HAP-1 (cell line): ENCODE measurements at regions not wholly inside any gene's neighbourhood (a gene's known extent, or its start where the extent isn't known, plus 50 kb on each side); places are given as distances from the start of the nearest gene placed in this dataset.
"Not testable (repeated sequence)": the region's sequence is repeated elsewhere in the genome, so short reads cannot be mapped to it uniquely, and the experiment has no call there.

Experiments used
- DNase-seq, 2 experiments: peaks; one replicate each; pipeline ENCODE4 v3.0.0-alpha.2; 2016 to 2020; ENCODE audit warnings: low spot score in 2 of 2
- H3K27me3 ChIP-seq: fragments of 250-450 bp; sonication (Bioruptor Pico); 2 replicates; pipeline ENCODE4 v1.5.1; 2020; ENCODE audit warnings: low read depth, mild to moderate bottlenecking, moderate library complexity
- H3K36me3 ChIP-seq: fragments of 250-450 bp; sonication (Bioruptor Pico); replicated peaks from 2 replicates; pipeline ENCODE4 v1.5.1; 2020; ENCODE audit warnings: mild to moderate bottlenecking
- H3K4me1 ChIP-seq: fragments of 250-450 bp; sonication (Bioruptor Pico); 2 replicates; pipeline ENCODE4 v1.5.1; 2020; ENCODE audit warnings: mild to moderate bottlenecking
- H3K4me3 ChIP-seq: fragments of 250-450 bp; sonication (Bioruptor Pico); 2 replicates; pipeline ENCODE4 v1.5.1; 2020; ENCODE audit warnings: mild to moderate bottlenecking, moderate library complexity
- H3K9me3 ChIP-seq: fragments of 250-450 bp; sonication (Bioruptor Pico); 2 replicates; pipeline ENCODE4 v1.5.1; 2020; ENCODE audit warnings: mild to moderate bottlenecking, moderate library complexity
- in situ Hi-C: fragments of 300-500 bp; cut with MboI; formaldehyde crosslinking; loops from 3 replicates; pipeline ENCODE4 v1.14.3; 2020; ENCODE audit warnings: low sequenced_read_pairs, inconsistent platforms, mixed read lengths

DNA sequence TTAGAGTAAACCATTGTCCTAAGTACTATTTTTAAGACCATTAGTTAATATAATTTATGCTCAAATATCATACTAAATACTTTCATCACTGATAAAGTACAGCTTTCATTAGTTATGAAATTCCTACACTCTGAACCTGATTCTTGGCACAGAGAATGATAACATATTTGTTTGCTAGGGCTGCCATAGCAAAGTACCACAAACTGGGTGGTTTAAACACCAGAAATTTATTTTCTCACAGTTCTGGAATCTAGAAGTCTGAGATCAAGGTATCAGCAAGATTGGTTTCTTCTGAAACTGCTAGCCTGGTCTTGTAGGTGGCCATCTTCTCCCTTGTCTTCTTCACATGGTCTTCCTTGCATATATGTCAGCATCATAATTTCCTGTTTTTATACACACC, 608.4 kb downstream of the TLE1 start:
- Histone ChIP-seq H3K9me3 (no peaks in the 10 kb centered on the region), H3K27me3 (no peaks in the 10 kb centered on the region), H3K4me3 (no peak overlapping the region), H3K4me1 (no peaks in the 10 kb centered on the region), H3K36me3 (no peaks in the 10 kb centered on the region)
- no peak for DNase-seq
- in situ Hi-C loops: no loop called here

GRCh38 chr9:81080185-81080584, 609.2 kb downstream of the TLE1 start:
- no peaks in the 10 kb centered on the region for H3K4me1 ChIP-seq
- H3K9me3 ChIP-seq: no peaks in the 10 kb centered on the region
- no peak for DNase-seq
- no peak overlapping the region for H3K4me3 ChIP-seq
- H3K27me3 ChIP-seq: no peaks in the 10 kb centered on the region
- in situ Hi-C loops: no loop called here
- no peaks in the 10 kb centered on the region for H3K36me3 ChIP-seq

GRCh38 chr9:81079055-81079454, 610.3 kb downstream of the TLE1 start:
- Histone ChIP-seq H3K4me1 (no peaks in the 10 kb centered on the region), H3K4me3 (no peak overlapping the region), H3K9me3 (no peaks in the 10 kb centered on the region), H3K27me3 (no peaks in the 10 kb centered on the region), H3K36me3 (no peaks in the 10 kb centered on the region)
- DNase-seq: no peak
- in situ Hi-C loops: no loop called here

DNA sequence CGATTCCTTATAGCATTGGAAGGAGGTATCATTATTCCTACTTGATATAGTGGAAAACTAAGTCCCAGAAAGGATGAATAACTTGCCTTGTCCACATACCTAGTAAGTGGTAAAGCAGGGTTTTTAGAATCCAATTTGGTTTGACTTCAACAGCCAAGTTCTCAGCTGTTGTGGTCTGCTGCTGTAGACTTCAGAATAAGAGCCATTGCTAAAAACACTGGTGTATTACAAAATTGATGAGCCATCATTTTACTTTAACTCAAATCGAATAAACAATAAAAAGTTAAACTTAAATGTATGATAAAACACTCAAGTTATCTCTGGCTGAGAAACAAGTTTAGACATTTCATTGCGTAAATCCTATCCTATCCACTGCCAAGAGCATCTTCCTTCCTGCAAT, 610.8 kb downstream of the TLE1 start:
- Histone ChIP-seq H3K9me3 (no peaks in the 10 kb centered on the region), H3K4me1 (no peaks in the 10 kb centered on the region), H3K4me3 (no peak overlapping the region), H3K27me3 (no peaks in the 10 kb centered on the region), H3K36me3 (no peaks in the 10 kb centered on the region)
- in situ Hi-C loops: no loop called here
- DNase-seq: no peak

- H3K9me3 ChIP-seq: no peaks in the 10 kb centered on the region
- H3K4me1 ChIP-seq: no peaks in the 10 kb centered on the region
- H3K4me3 ChIP-seq: no peak overlapping the region
- no peak for DNase-seq
- H3K27me3 ChIP-seq: no peaks in the 10 kb centered on the region
- in situ Hi-C loops: no loop called here
- no peaks in the 10 kb centered on the region for H3K36me3 ChIP-seq
Measured at GRCh38 chr9:81077572-81077971, 611.8 kb downstream of the TLE1 start.

DNA sequence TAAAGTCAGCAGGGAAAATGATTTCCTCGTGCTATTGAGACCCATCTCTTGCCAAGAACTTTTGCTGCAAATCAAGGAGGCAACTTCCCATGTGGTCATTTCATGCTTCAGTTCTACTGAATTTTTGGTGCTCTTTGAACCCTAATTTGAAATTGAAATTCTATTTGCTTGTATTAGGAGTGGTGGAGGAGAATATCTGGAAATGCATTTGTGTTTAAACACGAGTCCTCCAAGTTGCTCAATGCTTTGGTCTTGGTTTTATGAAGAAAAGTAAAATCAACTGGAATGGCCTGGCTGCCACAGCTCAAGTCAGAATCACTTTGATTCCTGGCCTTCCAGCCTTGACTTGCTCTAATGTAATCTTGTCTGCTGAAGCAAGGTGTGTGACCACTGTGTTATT, 613.2 kb downstream of the TLE1 start:
- no peaks in the 10 kb centered on the region for H3K9me3 ChIP-seq
- in situ Hi-C loops: no loop called here
- H3K4me1 ChIP-seq: no peaks in the 10 kb centered on the region
- no peak overlapping the region for H3K4me3 ChIP-seq
- H3K36me3 ChIP-seq: no peaks in the 10 kb centered on the region
- DNase-seq: no peak
- H3K27me3 ChIP-seq: no peaks in the 10 kb centered on the region

DNA sequence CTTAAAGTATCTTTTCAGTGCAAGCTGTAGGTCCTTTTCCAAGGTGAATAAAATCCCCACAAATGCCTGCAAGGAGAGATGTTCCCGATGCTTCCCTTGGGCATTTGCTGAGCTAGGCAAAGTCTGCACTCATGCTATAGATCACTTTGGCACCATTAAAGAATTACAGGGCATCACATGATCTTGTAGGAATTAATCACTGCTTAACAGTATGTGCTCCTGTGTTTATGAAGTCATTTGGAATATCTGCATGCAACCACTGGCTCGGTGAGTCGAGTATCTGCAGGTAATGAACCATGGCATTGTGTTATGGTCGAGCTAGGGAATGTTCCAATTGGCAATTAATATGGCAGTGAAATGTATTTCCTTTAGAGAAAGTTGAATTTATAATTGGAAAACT, 615.1 kb downstream of the TLE1 start:
- DNase-seq: no peak
- H3K36me3 ChIP-seq: no peaks in the 10 kb centered on the region
- no peaks in the 10 kb centered on the region for H3K27me3 ChIP-seq
- in situ Hi-C loops: no loop called here
- H3K4me3 ChIP-seq: no peak overlapping the region
- H3K4me1 ChIP-seq: no peaks in the 10 kb centered on the region
- H3K9me3 ChIP-seq: no peaks in the 10 kb centered on the region

DNA sequence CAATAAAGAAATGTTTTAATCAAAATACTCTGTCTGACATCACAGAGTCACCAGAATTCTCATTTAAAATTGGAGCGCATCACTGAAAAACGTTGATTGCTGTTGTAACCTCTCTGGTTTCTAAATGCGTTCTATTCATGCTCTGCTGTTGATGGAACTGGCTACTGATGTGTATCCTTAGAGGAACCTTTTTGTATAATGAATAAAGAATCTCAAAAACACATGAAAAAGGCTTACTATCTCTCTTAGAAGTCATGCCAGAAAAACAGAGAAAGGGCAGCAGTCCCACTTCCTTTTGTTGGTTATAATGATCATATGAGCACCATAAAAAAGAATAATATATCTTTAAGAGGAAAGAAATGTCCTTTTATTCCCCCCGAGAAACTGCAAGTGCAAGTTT, 615.5 kb downstream of the TLE1 start:
- in situ Hi-C loops: no loop called here
- Histone ChIP-seq H3K27me3 (no peaks in the 10 kb centered on the region), H3K4me3 (no peak overlapping the region), H3K36me3 (no peaks in the 10 kb centered on the region), H3K4me1 (no peaks in the 10 kb centered on the region), H3K9me3 (no peaks in the 10 kb centered on the region)
- no peak for DNase-seq

- Histone ChIP-seq H3K27me3 (no peaks in the 10 kb centered on the region), H3K36me3 (no peaks in the 10 kb centered on the region), H3K9me3 (no peaks in the 10 kb centered on the region), H3K4me1 (no peaks in the 10 kb centered on the region), H3K4me3 (no peak overlapping the region)
- no peak for DNase-seq
- in situ Hi-C loops: no loop called here
Measured at GRCh38 chr9:81072758-81073157, 616.6 kb downstream of the TLE1 start.

GRCh38 chr9:81071108-81071507, 618.2 kb downstream of the TLE1 start:
- no peak for DNase-seq
- H3K4me1 ChIP-seq: no peaks in the 10 kb centered on the region
- in situ Hi-C loops: no loop called here
- no peaks in the 10 kb centered on the region for H3K9me3 ChIP-seq
- no peak overlapping the region for H3K4me3 ChIP-seq
- H3K36me3 ChIP-seq: no peaks in the 10 kb centered on the region
- H3K27me3 ChIP-seq: no peaks in the 10 kb centered on the region

DNA sequence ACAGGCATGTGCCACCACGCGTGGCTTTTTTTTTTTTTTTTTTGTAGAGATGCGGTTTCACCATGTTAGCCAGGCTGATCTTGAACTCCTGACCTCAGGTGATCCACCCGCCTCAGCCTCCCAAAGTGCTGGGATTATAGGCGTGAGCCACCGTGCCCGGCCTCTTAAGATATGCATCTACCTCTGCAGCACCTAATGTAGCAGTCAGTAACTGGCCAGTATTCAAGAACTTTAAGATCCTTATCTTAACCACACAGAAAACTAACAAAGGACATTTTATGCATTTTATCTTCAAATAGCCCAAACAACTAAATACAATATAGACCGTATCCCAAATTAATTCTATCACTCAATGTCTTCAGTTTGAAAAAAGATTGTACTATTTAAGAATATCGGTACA, 618.7 kb downstream of the TLE1 start:
- Histone ChIP-seq H3K4me3 (no peak overlapping the region), H3K9me3 (no peaks in the 10 kb centered on the region), H3K4me1 (no peaks in the 10 kb centered on the region), H3K36me3 (no peaks in the 10 kb centered on the region), H3K27me3 (no peaks in the 10 kb centered on the region)
- DNase-seq: no peak
- in situ Hi-C loops: no loop called here

DNA sequence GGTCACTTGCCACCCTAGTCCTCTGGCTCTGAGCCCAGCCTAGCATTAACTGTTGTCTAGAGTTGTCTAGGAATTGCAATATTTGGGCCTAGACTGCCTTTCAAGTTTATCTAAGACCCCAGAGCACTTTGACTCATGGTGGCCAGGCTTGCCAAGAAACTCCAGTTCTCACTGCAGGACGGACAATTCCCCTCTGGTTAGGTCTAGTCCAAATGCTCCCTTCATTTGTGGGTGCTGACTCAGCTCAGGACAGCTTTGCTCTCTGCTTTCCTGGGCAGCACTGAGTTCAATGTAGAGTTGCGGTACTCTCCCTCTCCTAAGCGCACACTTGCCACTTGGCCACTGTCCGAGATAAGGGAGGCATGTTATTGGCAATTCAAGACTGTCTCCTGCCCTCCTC, 619.4 kb downstream of the TLE1 start:
- DNase-seq: no peak
- Histone ChIP-seq H3K27me3 (no peaks in the 10 kb centered on the region), H3K4me1 (no peaks in the 10 kb centered on the region), H3K36me3 (no peaks in the 10 kb centered on the region), H3K9me3 (no peaks in the 10 kb centered on the region), H3K4me3 (no peak overlapping the region)
- in situ Hi-C loops: no loop called here

DNA sequence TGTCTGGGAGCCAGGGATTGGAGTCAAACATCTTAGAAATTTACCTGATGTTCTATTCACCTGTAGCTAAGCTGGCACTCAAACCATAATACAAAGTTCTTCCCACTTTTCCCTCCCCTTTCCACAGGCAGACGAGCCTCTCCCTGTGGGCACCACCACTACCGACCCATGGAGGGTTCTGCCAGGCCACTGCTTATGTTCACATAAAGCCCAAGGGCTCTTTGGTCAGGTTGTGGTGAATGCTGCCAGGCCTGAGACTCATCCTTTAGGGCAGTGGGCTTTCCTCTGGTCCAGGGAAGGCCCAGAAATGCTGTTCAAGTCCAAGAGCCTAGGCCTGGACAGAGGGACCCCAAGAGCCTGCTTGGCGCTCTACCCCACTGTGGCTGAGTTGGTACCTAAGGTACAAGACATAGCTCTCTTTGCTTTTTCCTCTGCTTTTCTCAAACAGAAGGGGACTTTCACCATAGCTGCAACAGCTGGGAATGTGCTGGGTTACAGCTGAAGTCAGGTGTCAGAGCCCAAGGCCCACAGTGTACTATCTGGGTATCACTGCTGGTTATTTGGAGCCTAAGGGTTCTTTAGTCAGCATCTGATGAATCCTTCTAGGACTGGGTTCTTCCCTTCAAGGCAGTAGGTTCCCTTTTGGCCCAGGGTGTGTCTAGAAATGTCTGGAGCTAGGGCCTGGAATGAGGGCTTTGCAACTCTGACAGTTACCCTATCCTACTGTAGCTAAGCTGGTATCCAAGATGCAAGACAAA, 620.1 kb downstream of the TLE1 start:
- H3K4me1 ChIP-seq: no peaks in the 10 kb centered on the region
- no peak for DNase-seq
- H3K9me3 ChIP-seq: no peaks in the 10 kb centered on the region
- in situ Hi-C loops: no loop called here
- H3K27me3 ChIP-seq: no peaks in the 10 kb centered on the region
- no peak overlapping the region for H3K4me3 ChIP-seq
- no peaks in the 10 kb centered on the region for H3K36me3 ChIP-seq

- H3K27me3 ChIP-seq, DNase-seq, H3K9me3 ChIP-seq, H3K4me3 ChIP-seq, H3K36me3 ChIP-seq, in situ Hi-C loops, H3K4me1 ChIP-seq: not testable (repeated sequence)
Measured at GRCh38 chr9:81062995-81063394, 626.4 kb downstream of the TLE1 start.

DNA sequence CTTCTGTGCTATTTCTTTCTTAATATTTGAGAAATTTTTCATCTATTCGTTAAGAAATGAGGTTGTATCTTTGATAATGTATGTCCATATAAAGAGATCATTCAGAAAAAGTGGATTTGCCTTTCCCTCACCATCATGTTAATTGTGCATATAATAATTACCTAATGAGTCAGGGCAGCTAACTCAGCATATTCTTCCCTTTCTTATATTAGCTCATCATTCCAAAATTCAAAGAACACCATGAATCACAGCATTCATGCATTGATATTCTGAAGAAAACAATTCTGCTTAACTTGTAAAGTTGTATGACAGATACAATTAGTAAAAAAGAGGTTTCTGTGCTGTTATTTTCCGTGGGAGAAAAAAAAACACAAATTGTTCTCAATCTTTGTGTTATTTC, 630.6 kb downstream of the TLE1 start:
- Histone ChIP-seq H3K4me3 (no peak overlapping the region), H3K27me3 (no peaks in the 10 kb centered on the region), H3K36me3 (no peaks in the 10 kb centered on the region), H3K4me1 (no peaks in the 10 kb centered on the region), H3K9me3 (no peaks in the 10 kb centered on the region; the same call in 1 of the 2 replicates)
- in situ Hi-C loops: no loop called here
- DNase-seq: no peak
